ENCODE measurements at regions not wholly inside any gene's neighbourhood (a gene's known extent, or its start where the extent isn't known, plus 50 kb on each side); places are given as distances from the start of the nearest gene placed in this dataset.

GRCh38 chrX:145178268-145178667 is 69.0 kb upstream of the SPANXN1 start:
- ATAC-seq (no peak), DNase-seq (no peak)
- Histone ChIP-seq H3K9me3 (no peaks in the 10 kb centered on the region), H3K4me3 (no peak overlapping the region), H3K27me3 (no peaks in the 10 kb centered on the region), H3K36me3 (no peaks in the 10 kb centered on the region), H3K4me1 (no peaks in the 10 kb centered on the region), H3K27ac (no peak overlapping the region)
- intact Hi-C loops (cut with DNase I): no loop called here
- peak; percentile 14 to 46 (median 40) for TF ChIP-seq CTCF (IDR thresholded peaks at IDR 0.05)
- TF ChIP-seq POLR2A (IDR thresholded peaks at IDR 0.05): no peak

GRCh38 chrX:145190801-145191389 is 56.4 kb upstream of the SPANXN1 start:
- no peak overlapping the region for H3K27ac ChIP-seq
- DNase-seq (no peak), ATAC-seq (peak in 2 of 4 donors; percentile 25 to 46)
- no peaks in the 10 kb centered on the region for H3K9me3 ChIP-seq
- WGBS (ENCODE audit: insufficient coverage, low coverage, low lambda C conversion rate, missing lambda C conversion rate): 56% methylated on average over 3 of the region's 3 CpGs
- H3K4me3 ChIP-seq: no peak overlapping the region
- no peaks in the 10 kb centered on the region for H3K36me3 ChIP-seq
- peak; percentile 38 to 52 (median 40) for TF ChIP-seq CTCF (IDR thresholded peaks at IDR 0.05)
- TF ChIP-seq POLR2A (IDR thresholded peaks at IDR 0.05): no peak
- H3K27me3 ChIP-seq: no peaks in the 10 kb centered on the region
- no peaks in the 10 kb centered on the region for H3K4me1 ChIP-seq
- intact Hi-C loops (cut with DNase I): no loop called here
